NCI-H2227 (cell line): ENCODE measurements at regions not wholly inside any gene's neighbourhood (a gene's known extent, or its start where the extent isn't known, plus 50 kb on each side); places are given as distances from the start of the nearest gene placed in this dataset.
A peak's percentile ranks its signal among the peaks of the same experiment; 100 is the strongest.
"Not testable (repeated sequence)": the region's sequence is repeated elsewhere in the genome, so short reads cannot be mapped to it uniquely, and the experiment has no call there.

ENCODE experiments used
- DNase-seq: peaks from one replicate; lab custom pipeline; 2025; ENCODE audit not compliant: unreplicated experiment; lab: John Stamatoyannopoulos, UW

GRCh38 chr17:72565006-72565405 is 444.2 kb downstream of the SOX9 start:
- DNase-seq = peak; percentile 71

DNA sequence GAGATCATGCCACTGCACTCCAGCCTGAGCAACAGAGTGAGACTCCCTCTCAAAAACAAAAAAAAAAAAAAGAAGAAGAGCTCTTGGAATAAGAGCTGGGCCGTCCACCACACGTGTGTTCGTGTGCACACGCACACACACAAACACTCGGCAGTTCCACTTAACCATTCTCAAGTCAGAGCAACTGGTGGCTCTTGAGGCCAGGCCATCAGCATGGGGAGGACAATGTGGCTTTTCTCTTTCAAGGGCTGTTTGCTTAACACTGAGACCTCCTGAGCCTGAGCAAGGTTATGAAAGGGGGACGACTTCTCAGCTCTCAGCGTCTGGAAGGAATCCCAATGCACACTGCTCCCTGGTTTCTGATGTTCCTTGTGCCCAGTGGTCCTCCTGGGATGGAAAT is 444.9 kb downstream of the SOX9 start:
- DNase-seq = no peak

DNA sequence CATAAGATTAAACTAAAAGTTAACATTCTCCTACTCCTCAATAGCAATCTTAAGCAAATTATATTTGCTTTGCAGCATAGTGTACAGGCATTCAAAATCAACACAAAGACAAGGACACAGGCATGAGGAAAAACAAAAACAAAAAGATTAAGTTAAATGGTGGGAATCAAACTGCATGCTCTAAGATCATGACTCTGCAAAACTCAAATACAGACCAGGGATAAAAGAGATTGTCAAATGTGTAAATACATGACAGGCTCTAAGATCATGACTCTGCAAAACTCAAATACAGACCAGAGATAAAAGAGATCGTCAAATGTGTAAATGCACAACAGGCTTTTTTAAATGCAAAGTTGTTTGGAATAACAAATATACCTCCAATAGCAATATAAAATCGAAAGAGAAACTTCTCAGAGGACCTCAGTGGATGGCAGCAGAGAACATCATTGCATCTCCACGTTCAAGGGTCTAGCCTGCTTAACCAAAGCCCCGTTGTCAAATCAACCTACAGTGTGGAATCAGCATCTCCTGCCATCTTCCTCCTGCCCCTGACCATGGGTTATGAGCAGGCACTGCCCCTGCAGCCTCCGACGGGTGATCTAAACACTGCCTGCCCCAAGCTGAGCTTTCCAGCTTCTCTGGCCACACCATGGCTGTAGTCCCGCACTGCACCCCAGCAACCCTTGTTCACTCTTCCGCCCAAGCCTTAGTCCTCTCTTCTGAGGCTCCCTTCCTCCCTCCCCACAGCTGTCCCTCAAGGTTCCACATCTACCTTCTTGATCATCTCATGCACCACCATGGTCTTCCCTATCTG is 446.1 kb downstream of the SOX9 start:
- no peak for DNase-seq

GRCh38 chr17:72567774-72568173 is 447.0 kb downstream of the SOX9 start:
- no peak for DNase-seq

DNA sequence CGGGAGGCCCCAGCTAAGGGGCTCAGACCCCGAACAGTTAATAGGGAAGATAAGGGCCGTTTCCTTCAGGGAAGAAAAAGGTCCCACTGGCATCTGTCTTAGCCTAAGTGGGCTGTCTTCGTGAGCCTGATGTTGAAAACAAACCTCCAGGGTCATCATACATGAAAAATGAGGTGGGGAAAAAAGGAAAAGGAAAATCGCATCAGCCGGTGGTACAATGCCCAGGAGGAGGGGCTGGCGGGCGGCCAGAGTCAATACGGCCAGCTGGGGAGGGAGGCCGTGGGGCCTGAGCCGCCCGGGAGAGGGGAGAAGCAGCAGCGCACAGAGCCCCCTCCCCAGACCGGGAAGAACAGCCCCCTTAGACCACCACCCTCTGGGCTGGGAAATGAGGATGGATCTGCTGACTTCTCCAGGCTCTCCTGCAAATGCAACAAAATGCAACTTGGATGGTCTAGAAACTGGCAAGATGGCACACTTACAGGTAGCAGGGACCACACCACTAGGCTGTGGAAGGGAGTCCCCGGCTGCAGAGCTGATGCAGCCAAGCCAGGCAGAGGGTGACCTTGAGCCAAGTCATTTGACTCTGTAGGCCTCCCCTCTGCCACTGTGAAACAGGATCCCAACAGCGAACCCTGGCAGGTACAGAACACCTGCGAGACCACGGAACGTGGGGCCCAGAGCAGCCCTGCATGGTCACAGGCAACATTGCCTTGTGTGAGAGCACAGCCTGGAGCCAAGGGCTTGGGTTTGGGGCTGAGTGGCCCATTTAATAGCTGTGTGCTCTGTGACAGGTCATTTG is 448.5 kb downstream of the SOX9 start:
- DNase-seq = peak; percentile 54

GRCh38 chr17:72571813-72572396 is 451.1 kb downstream of the SOX9 start:
- DNase-seq = no peak

- DNase-seq = no peak
Measured at GRCh38 chr17:72572604-72573491, 452.0 kb downstream of the SOX9 start.

DNA sequence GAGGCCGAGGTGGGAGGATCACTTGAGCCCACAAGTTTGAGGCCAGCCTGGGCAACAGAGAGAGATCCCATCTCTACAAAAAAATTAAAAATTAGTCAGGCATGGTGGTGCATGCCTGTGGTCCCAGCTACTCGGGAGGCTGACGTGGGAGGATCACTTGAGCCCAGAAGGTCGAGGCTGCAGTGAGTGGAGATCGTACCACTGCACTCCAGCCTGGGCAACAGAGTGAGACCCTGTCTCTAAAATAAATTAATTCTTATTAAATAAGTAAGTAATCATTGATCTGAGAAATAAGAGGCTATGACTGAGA is 452.6 kb downstream of the SOX9 start:
- not testable (repeated sequence) for DNase-seq

- DNase-seq = no peak
Measured at GRCh38 chr17:72574675-72575510, 454.1 kb downstream of the SOX9 start.

GRCh38 chr17:72575542-72576233 is 454.9 kb downstream of the SOX9 start:
- no peak for DNase-seq

GRCh38 chr17:72576289-72576759 is 455.5 kb downstream of the SOX9 start:
- peak; percentile 55 for DNase-seq

DNA sequence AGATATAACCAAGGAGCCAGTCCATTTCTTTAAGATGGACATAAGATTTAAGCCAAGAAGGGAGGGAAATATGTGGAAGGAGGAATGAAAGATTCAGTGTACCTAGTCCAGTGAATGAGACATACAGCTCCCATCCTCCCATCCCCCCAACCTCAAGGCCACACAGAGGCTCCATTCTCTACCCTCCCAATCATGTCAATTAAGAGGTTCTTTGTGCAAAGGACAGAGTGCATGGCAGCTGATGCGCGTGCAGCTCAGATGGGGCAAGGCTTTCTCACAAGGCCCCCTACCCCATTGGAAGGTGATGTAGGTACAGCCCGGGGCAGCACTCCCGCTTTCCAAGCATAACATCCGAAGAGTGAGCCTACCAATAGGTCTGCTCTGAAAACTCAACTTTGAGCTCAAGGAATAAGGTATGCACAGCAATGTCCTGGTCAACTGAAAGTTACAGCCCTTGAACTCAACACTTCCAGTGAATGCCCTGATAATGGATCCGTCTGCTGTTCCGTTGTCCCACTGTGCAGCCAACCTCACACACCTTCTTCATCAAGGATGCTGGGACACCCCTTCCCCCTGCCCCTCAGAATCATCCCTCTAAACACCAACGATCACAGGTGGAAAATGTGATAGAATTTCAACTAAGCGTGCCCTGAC is 458.1 kb downstream of the SOX9 start:
- DNase-seq = no peak

- DNase-seq = no peak
Measured at GRCh38 chr17:72579990-72580320, 459.1 kb downstream of the SOX9 start.

GRCh38 chr17:72580321-72581127 is 459.7 kb downstream of the SOX9 start:
- no peak for DNase-seq

DNA sequence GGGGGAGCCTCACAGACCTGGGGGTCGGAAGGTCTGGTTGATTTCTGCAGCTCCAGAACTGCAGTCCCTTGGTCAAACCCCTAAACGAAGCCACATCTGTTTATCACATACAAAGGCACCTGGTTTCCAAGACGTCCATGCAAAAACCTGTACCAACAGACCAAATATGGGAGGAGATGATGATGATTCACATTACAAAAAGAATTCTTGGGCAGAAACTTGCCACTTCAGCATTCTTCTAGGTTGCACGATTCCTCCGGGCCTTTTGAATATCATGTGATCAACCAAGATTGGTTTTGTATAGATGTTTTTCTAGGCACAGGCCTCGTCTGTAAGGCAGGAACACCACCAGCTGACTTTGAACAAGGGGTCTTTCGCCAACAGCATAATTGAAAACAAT is 466.3 kb downstream of the SOX9 start:
- no peak for DNase-seq

GRCh38 chr17:72587773-72588511 is 467.1 kb downstream of the SOX9 start:
- no peak for DNase-seq

DNA sequence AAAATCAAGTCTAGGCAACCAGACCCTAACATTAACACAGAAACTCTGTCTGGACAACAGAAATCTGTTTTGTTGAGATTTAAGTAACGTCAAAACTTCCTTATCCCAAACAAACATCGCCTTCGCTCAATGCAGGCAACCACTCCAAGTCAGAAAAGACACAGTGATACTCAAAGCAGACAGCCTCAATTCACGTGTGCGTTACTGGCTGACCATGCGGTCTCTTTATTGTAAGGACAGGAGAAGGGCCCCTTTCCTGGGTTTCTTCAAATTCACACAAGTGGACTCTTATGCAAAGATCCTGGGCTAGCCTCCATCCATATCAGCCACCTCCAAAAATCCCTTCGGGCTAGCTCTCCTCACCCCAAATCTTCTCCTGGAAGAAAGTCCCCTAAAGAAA is 467.7 kb downstream of the SOX9 start:
- no peak for DNase-seq

GRCh38 chr17:72588961-72589360 is 468.1 kb downstream of the SOX9 start:
- no peak for DNase-seq
